Adrenal gland (tissue), 5 donors: ENCODE measurements at regions not wholly inside any gene's neighbourhood (a gene's known extent, or its start where the extent isn't known, plus 50 kb on each side); places are given as distances from the start of the nearest gene placed in this dataset.

ENCODE experiments used
- POLR2A ChIP-seq, 2 donors: fragments of 450-650 bp; IDR thresholded peaks; one replicate each; pipeline ENCODE4 v1.6.1; 2017; ENCODE audit warnings: antibody characterized with exemption in 2 of 2, mild to moderate bottlenecking in 2 of 2, moderate library complexity in 1 of 2
- TF ChIP-seq, protein P1 (sequence below), 6 experiments: fragments of 450-650 bp in 4 of 6; fragments of 200-600 bp in 2 of 6; sonication (generic) in 1 of 6; IDR thresholded peaks; 1 replicate in 5 of 6; 2 replicates in 1 of 6; pipeline versions ENCODE4 v1.5.1 to v1.8.0; 2016 to 2021; ENCODE audit warnings: antibody characterized with exemption in 6 of 6, mild to moderate bottlenecking in 2 of 6, moderate library complexity in 1 of 6
- donor health status: DM: no; HTN: no; CAD: no.

DNA sequence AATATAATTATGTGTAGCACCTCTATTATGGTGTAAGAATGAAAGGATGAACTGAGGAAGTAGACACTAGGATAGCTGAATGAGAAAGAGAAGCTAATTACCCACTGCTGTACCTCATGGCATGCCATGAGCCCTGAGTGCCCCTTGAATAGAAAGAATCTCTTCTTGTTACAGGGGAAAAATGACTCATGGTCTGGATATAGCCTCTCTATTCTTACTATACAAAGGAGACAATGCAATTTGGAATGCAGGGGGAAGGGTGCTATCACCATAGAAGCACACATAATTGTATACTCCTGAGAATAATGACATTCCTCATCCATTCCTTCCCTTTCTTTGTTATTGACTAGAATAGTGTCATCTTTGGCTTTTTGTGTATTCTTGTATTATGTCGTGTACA is 385.2 kb downstream of the CDH7 start:
- TF ChIP-seq, protein P1, sequence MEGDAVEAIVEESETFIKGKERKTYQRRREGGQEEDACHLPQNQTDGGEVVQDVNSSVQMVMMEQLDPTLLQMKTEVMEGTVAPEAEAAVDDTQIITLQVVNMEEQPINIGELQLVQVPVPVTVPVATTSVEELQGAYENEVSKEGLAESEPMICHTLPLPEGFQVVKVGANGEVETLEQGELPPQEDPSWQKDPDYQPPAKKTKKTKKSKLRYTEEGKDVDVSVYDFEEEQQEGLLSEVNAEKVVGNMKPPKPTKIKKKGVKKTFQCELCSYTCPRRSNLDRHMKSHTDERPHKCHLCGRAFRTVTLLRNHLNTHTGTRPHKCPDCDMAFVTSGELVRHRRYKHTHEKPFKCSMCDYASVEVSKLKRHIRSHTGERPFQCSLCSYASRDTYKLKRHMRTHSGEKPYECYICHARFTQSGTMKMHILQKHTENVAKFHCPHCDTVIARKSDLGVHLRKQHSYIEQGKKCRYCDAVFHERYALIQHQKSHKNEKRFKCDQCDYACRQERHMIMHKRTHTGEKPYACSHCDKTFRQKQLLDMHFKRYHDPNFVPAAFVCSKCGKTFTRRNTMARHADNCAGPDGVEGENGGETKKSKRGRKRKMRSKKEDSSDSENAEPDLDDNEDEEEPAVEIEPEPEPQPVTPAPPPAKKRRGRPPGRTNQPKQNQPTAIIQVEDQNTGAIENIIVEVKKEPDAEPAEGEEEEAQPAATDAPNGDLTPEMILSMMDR (IDR thresholded peaks at IDR 0.05), result no peak
- TF ChIP-seq POLR2A (IDR thresholded peaks at IDR 0.05), result no peak
